22Rv1 (cell line): ENCODE measurements at regions not wholly inside any gene's neighbourhood (a gene's known extent, or its start where the extent isn't known, plus 50 kb on each side); places are given as distances from the start of the nearest gene placed in this dataset.

Experiments used
- ZFX ChIP-seq: fragments of 450-650 bp; IDR thresholded peaks from 2 replicates; pipeline ENCODE4 v1.6.1; 2017; ENCODE audit warnings: antibody characterized with exemption, borderline replicate concordance
- TF ChIP-seq, protein P1 (sequence below): fragments of 450-650 bp; IDR thresholded peaks from 2 replicates; pipeline ENCODE4 v1.5.1; 2017; ENCODE audit warnings: mild to moderate bottlenecking

DNA sequence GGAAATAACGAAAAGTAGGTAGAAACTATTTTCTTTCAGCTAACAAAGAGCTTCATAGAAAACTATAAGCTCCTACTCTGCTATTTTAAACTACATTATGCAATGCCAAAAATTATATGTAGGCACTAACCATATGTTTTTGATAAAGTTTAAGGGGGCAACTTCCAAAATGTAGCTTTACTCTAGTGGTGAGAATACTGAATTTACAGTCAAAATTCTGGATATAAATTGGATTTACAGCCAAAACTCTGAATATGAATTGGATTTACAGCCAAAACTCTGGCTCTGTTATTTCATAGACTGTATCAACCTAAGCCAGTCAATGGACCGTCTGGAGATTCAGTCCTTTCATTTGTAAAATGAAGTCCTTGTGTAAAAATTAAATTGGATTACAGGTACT, 86.8 kb upstream of the ANK3 start:
- TF ChIP-seq, protein P1, sequence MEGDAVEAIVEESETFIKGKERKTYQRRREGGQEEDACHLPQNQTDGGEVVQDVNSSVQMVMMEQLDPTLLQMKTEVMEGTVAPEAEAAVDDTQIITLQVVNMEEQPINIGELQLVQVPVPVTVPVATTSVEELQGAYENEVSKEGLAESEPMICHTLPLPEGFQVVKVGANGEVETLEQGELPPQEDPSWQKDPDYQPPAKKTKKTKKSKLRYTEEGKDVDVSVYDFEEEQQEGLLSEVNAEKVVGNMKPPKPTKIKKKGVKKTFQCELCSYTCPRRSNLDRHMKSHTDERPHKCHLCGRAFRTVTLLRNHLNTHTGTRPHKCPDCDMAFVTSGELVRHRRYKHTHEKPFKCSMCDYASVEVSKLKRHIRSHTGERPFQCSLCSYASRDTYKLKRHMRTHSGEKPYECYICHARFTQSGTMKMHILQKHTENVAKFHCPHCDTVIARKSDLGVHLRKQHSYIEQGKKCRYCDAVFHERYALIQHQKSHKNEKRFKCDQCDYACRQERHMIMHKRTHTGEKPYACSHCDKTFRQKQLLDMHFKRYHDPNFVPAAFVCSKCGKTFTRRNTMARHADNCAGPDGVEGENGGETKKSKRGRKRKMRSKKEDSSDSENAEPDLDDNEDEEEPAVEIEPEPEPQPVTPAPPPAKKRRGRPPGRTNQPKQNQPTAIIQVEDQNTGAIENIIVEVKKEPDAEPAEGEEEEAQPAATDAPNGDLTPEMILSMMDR = no peak
- TF ChIP-seq ZFX = no peak
